ENCODE measurements at regions not wholly inside any gene's neighbourhood (a gene's known extent, or its start where the extent isn't known, plus 50 kb on each side); places are given as distances from the start of the nearest gene placed in this dataset.

DNA sequence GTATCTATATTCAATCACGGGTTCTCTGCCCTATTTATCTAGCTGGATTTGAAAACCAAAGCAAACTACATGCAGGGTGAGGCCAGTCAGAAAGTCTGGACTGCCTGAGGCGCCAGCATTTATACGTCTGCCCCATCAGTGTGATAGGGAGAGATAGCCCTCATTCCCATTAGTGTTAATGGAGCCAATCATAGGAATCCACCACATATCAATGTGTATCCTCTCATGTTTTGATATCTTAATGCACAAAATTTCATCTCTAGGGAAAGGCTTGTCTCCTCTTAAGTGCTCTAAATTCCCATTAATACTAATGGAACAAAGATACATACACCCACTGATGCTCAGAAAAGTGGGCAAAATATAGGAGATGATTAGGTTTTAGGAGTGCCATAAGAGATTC, 376.2 kb downstream of the BTBD3 start:
- DNase-seq (ENCODE audit: low spot score) (no peak), ATAC-seq (no peak)
- Mint-ChIP-seq H3K4me3 (no peak overlapping the region), H3K27me3 (no peaks in the 10 kb centered on the region), H3K36me3 (peaks cover 7% of the 10 kb centered on the region), H3K9me3 (peaks cover 10% of the 10 kb centered on the region), H3K4me1 (ENCODE audit: low read depth in 2 of 2) (no peaks in the 10 kb centered on the region), H3K27ac (no peak overlapping the region)

DNA sequence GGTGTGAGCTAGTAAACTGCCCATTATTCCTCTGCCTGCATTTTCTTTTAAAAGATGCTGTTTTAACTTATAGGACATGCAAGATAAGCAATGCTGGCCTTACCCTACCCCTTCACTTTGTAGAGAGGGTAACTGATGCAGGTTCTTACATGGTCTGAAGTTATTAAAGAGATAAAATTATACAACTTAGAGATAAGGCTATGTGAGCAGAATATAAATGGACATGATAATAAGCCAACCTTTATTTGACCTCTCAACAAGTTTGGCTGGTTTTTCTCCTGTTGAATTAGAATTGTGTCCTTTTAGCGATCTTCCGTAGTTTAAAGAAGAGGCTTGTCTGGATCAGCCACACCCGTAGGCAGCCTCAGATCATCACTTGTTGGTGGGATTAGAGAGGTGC, 377.0 kb downstream of the BTBD3 start:
- H3K27me3 Mint-ChIP-seq, result no peaks in the 10 kb centered on the region
- no peak for ATAC-seq
- H3K9me3 Mint-ChIP-seq, result peaks cover 8% of the 10 kb centered on the region
- H3K36me3 Mint-ChIP-seq, result peaks cover 7% of the 10 kb centered on the region
- H3K27ac Mint-ChIP-seq, result no peak overlapping the region
- H3K4me3 Mint-ChIP-seq, result no peak overlapping the region
- no peak for DNase-seq (ENCODE audit: low spot score)
- H3K4me1 Mint-ChIP-seq (ENCODE audit: low read depth in 2 of 2), result no peaks in the 10 kb centered on the region

DNA sequence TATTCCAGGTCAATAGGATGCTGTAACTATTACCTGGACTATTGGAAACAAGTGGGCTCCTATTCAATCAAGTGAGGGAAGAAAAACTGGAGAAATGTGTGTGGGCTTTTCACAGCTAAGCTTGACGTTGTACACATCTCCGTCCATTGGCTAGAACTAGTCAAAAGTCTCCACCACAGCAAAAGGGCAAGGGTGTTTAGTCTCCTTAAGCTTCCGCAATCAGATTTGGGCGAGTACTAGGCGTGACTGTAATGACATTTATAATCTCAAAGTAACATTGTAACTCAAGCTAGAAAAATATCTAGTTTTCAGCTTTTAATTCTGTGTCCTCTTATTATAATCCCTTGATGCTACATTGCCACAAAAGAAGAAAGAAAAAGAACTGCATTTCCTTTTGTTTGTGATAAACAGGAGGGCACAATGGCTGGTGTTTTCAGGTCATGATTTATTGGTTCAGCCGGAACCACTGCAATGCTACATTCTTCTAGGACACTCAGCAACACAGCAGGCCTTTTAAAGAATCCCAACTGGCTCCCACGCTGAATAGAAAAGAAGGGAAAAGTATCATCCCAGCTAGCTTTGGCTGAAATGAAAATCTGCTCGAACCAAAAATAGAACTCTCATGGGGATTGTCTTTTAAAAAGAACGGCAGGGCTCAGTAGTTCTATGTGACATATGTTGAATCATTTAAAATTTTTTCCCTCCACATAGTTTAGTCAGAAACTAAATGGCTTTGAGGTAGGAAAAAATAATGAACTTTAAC, 387.7 kb downstream of the BTBD3 start:
- no peak for DNase-seq (ENCODE audit: low spot score)
- Mint-ChIP-seq H3K36me3 (no peaks in the 10 kb centered on the region), H3K9me3 (peaks cover 12% of the 10 kb centered on the region), H3K27ac (no peak overlapping the region), H3K4me1 (ENCODE audit: low read depth in 2 of 2) (no peaks in the 10 kb centered on the region), H3K4me3 (no peak overlapping the region), H3K27me3 (no peaks in the 10 kb centered on the region)
- ATAC-seq, result no peak

DNA sequence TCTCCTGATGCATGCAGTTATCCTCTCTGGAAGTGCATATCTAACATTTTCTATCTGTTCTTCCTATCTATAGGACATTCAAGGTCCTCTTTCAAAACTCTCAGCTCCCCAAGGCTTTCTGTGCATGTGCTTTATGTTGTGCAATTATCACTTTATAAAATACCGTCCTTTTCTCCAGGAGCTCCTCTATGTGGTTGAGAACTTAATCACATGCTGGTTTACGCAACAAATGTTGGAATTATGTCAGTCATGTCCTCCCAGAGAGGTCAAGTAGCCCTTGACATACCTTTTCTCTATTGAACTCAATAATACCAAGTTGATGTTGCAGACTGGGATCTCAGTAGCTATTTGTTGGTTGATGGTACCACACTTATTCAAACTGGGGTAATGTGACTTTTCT, 388.4 kb downstream of the BTBD3 start:
- no peak for ATAC-seq
- Mint-ChIP-seq H3K9me3 (peaks cover 12% of the 10 kb centered on the region), H3K36me3 (no peaks in the 10 kb centered on the region)

DNA sequence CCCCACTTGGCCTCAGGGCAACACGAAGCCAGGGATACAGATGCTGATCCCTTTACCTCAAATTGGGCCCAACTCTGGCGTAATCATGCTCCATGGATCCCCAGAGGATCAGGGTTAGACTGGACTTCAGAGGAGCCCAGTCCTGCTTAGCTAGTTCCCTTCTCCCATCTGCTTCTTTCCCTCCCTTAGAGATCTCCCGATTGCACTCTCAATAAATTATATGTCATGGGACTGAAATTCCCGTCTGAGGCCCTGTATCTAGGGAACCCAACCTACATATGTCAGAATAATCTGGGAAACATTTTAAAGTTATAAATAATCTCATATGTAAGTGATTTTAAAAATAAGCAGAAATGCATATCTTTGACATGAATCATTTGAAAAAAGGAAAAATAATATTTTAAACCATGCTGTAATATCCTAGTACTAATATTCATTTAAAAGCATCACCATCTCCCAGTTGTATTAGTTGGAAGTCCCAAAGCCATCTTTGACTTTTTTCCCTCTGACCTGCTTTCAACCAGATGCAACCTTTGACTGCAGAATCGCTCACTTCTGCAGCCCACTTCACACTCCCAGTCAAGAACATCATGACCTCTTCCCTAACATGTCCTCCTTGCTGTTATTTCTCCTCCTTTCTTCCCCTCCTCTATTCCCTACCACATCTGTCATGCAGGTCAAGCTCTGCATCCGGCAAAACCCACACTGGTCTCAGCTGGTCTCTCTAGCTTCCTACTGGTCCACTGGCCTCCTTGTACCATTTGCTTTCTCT, 393.6 kb downstream of the BTBD3 start:
- Mint-ChIP-seq H3K36me3 (no peaks in the 10 kb centered on the region), H3K27ac (no peak overlapping the region), H3K4me3 (no peak overlapping the region), H3K4me1 (ENCODE audit: low read depth in 2 of 2) (no peaks in the 10 kb centered on the region), H3K9me3 (peaks cover 6% of the 10 kb centered on the region), H3K27me3 (no peaks in the 10 kb centered on the region)
- ATAC-seq (no peak), DNase-seq (ENCODE audit: low spot score) (no peak)

More for the DNA sequence above, 388.4 kb downstream of the BTBD3 start:
- Mint-ChIP-seq H3K4me3 (no peak overlapping the region), H3K27ac (no peak overlapping the region), H3K27me3 (no peaks in the 10 kb centered on the region), H3K4me1 (ENCODE audit: low read depth in 2 of 2) (no peaks in the 10 kb centered on the region)
- DNase-seq (ENCODE audit: low spot score), result no peak

DNA sequence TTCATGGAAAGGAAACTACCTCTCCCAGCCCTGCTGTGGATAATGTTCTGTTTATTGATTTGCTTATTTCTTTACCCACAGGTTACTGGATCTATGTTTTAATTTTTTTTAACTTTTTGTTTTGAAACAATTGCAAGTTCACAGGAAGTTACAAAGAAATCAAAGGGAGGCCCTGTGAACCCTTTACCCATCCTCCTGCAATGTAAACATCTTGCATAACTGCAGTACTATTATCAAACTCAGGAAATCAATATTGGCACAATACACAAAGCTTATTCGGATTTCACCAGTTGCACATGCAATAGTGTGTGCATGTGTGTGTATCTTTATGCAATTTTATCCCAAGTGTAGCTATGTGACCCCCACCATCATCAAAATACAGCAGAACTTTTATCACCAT, 398.0 kb downstream of the BTBD3 start:
- no peaks in the 10 kb centered on the region for H3K36me3 Mint-ChIP-seq
- H3K4me3 Mint-ChIP-seq, result no peak overlapping the region
- DNase-seq (ENCODE audit: low spot score) (no peak), ATAC-seq (no peak)
- no peak overlapping the region for H3K27ac Mint-ChIP-seq
- no peaks in the 10 kb centered on the region for H3K4me1 Mint-ChIP-seq (ENCODE audit: low read depth in 2 of 2)
- H3K9me3 Mint-ChIP-seq, result peaks cover under 1% of the 10 kb centered on the region
- H3K27me3 Mint-ChIP-seq, result no peaks in the 10 kb centered on the region

DNA sequence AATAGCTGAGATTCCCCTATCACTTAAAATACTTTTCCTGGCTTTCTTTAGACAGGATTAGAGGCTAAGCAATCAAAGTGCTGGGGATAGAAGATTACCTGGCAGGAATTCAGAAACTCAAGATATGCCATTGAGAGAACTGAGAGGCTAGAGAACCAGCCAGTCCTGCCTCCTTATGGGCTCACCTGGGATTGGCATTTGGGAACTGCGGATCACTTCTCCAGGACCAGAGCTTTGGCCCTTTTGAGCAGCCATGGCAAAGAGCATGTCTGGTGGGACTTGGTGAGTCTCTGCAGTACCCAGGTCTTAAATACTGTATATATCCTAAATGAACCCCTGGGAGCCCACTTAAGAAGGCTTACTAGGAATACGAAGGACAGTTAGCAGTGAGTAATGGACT, 399.1 kb downstream of the BTBD3 start:
- Mint-ChIP-seq H3K27ac (no peak overlapping the region), H3K27me3 (no peaks in the 10 kb centered on the region), H3K4me3 (no peak overlapping the region), H3K9me3 (peaks cover 5% of the 10 kb centered on the region), H3K4me1 (ENCODE audit: low read depth in 2 of 2) (no peaks in the 10 kb centered on the region), H3K36me3 (no peaks in the 10 kb centered on the region)
- no peak for DNase-seq (ENCODE audit: low spot score)
- ATAC-seq, result no peak

DNA sequence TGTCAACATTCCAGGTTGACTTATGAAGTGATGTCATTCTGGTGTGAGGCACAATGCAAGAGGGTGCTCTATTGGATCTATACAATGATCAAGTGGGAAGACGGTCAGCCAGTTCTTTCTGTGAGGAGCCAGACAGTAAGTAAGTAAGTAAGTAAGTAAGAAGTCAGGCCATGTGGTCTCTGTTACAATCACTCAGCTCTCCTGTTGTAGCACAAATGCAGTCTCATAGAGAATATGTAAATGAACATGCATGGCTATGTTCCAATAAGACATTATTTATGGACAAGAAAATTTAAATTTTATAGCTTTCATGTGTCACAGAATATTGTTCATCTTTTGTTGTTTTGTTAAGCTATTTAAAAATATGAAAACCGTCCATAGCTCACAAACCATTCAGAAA, 399.7 kb downstream of the BTBD3 start:
- peaks cover 6% of the 10 kb centered on the region for H3K9me3 Mint-ChIP-seq
- H3K27me3 Mint-ChIP-seq, result no peaks in the 10 kb centered on the region
- no peaks in the 10 kb centered on the region for H3K4me1 Mint-ChIP-seq (ENCODE audit: low read depth in 2 of 2)
- H3K27ac Mint-ChIP-seq, result no peak overlapping the region
- no peak overlapping the region for H3K4me3 Mint-ChIP-seq
- DNase-seq (ENCODE audit: low spot score) (no peak), ATAC-seq (no peak)
- H3K36me3 Mint-ChIP-seq, result no peaks in the 10 kb centered on the region

DNA sequence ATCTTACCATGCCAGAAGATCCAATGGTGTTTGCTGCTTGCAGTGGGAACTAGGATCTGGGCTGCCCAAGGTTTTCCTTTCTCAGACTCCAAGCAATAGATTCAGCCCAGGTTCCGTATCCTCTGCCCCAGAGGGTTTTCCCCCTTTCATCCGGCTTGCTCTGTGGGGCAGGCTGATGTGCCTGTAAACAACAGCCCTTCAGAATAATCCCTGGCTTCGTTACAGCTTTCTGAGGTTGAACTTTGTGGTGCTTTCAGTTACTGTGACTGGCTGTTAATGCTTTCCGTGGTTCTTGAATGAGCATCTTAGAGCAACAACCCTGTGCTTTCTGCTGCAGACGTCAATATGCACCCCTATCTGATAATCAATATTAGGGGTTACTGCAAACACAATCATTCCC, 400.4 kb downstream of the BTBD3 start:
- Mint-ChIP-seq H3K9me3 (peaks cover 6% of the 10 kb centered on the region), H3K4me1 (ENCODE audit: low read depth in 2 of 2) (no peaks in the 10 kb centered on the region), H3K27me3 (no peaks in the 10 kb centered on the region), H3K27ac (no peak overlapping the region), H3K36me3 (no peaks in the 10 kb centered on the region), H3K4me3 (no peak overlapping the region)
- DNase-seq (ENCODE audit: low spot score) (no peak), ATAC-seq (no peak)

DNA sequence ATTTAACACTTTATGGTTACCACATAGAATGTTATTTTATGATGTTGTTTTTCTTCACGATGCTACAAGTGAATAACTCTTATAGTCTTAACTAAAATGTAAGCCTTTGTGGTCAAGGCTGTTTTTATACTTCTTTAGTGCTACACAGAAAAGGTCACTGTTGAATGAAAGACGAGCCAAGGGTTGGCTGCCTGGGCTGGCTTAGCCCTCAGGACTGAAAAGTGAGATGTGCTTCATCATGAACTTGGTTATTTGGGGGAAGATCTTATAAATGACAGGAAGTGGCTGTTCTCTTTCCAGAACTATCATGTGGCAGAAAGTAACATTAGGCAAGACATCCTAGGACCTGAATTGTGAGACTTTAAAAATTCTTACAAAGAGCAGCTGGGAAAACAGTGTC, 404.0 kb downstream of the BTBD3 start:
- Mint-ChIP-seq H3K36me3 (no peaks in the 10 kb centered on the region), H3K4me1 (ENCODE audit: low read depth in 2 of 2) (no peaks in the 10 kb centered on the region), H3K27ac (no peak overlapping the region), H3K9me3 (peaks cover 9% of the 10 kb centered on the region), H3K27me3 (no peaks in the 10 kb centered on the region), H3K4me3 (no peak overlapping the region)
- no peak for DNase-seq (ENCODE audit: low spot score)
- ATAC-seq, result no peak

DNA sequence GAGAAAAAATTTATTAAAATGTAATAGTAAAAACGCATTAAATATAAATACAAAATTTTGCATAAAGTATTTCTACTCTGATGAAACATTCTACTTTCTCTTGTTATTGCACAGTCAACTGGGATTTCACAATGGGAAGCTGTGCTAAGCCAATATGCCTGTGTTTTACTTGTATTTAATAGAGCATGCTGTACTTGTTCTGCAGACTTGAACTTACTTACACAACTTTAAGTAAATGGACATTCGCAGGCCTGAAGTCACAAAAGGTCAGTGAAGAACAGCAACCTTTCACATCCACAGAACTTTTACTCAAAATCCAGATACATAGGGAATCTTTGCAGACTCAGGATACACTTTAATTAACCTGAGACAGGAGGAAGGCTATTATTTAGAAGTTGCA, 409.5 kb downstream of the BTBD3 start:
- Mint-ChIP-seq H3K36me3 (peaks cover 5% of the 10 kb centered on the region), H3K27me3 (no peaks in the 10 kb centered on the region), H3K9me3 (peaks cover 14% of the 10 kb centered on the region), H3K4me1 (ENCODE audit: low read depth in 2 of 2) (no peaks in the 10 kb centered on the region), H3K27ac (no peak overlapping the region), H3K4me3 (no peak overlapping the region)
- ATAC-seq, result no peak
- DNase-seq (ENCODE audit: low spot score), result no peak

DNA sequence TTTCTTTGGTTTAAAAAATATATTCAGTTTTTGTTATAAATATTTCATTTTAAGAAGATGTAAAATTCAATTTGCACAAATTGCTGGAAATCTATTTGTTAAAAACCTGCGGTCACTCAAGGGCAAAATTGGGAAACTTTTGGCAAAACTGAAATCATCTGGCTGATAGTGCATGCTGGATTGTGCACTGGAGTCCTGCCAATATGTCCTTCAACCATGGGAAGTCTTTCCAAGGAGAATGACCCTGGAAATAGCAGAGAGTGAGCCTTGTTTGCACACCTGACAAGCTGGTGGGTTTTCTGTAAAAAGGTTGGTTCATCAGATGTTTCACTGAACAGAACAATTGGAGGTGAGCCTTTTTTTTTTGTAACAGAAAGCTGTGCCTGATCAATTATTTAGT, 413.5 kb downstream of the BTBD3 start:
- Mint-ChIP-seq H3K4me1 (ENCODE audit: low read depth in 2 of 2) (no peaks in the 10 kb centered on the region), H3K9me3 (peaks cover 19% of the 10 kb centered on the region), H3K27ac (no peak overlapping the region), H3K27me3 (no peaks in the 10 kb centered on the region), H3K36me3 (peaks cover 10% of the 10 kb centered on the region), H3K4me3 (no peak overlapping the region)
- no peak for ATAC-seq
- no peak for DNase-seq (ENCODE audit: low spot score)

DNA sequence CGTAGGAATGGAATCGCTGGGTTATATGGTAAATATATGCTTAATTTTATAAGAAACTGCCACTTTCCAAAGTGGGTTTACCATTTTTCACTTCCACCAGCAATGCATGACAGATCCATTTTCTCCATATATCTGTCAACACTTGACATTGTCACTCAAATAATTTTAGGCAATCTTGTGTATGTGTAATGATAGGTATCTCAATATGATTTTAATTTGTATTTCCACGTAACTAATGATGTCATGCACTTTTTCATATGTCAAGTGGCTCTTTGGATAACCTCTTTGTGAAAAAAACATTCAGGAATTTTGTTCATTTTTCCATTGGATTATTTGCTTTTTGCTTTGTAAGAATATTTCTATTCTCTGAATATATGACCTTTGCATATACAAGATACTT, 419.9 kb downstream of the BTBD3 start:
- no peak for ATAC-seq
- Mint-ChIP-seq H3K4me1 (ENCODE audit: low read depth in 2 of 2) (no peaks in the 10 kb centered on the region), H3K36me3 (peaks cover 5% of the 10 kb centered on the region)

DNA sequence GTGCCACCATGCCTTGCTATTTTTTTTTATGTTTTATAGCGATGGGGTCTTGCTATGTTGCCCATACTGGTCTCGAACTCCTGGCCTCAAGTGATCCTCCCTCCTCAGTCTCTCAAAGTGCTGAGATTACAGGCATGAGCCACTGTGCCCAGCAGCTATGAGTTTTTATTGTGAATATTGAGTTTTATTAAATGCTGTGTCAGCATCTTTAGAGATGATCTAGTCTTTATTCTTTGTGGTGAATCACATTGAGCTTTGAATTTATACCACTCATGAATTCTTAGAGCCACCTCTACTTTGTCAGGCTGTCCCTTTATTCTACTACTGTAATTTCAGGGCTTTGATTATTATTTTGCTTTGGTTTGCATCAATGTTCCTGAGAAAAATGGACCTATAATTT, 428.3 kb downstream of the BTBD3 start:
- no peaks in the 10 kb centered on the region for H3K27me3 Mint-ChIP-seq

More for the DNA sequence above, 419.9 kb downstream of the BTBD3 start:
- no peak overlapping the region for H3K4me3 Mint-ChIP-seq
- no peaks in the 10 kb centered on the region for H3K27me3 Mint-ChIP-seq
- H3K27ac Mint-ChIP-seq, result no peak overlapping the region
- no peak for DNase-seq (ENCODE audit: low spot score)
- peaks cover 20% of the 10 kb centered on the region for H3K9me3 Mint-ChIP-seq

More for the DNA sequence above, 428.3 kb downstream of the BTBD3 start:
- DNase-seq (ENCODE audit: low spot score) (no peak), ATAC-seq (no peak)
- no peaks in the 10 kb centered on the region for H3K36me3 Mint-ChIP-seq
- H3K9me3 Mint-ChIP-seq, result peaks cover 25% of the 10 kb centered on the region
- H3K4me1 Mint-ChIP-seq (ENCODE audit: low read depth in 2 of 2), result no peaks in the 10 kb centered on the region
- H3K27ac Mint-ChIP-seq, result no peak overlapping the region
- H3K4me3 Mint-ChIP-seq, result no peak overlapping the region

Measured in natural killer cell treated with Interleukin-12 subunit alpha and Interleukin-12 subunit beta and Interleukin-15 and Interleukin-18, amount 100 ng/mL, for 72 hours (primary cell).